Peyer's patch (tissue), 4 donors: ENCODE measurements at regions not wholly inside any gene's neighbourhood (a gene's known extent, or its start where the extent isn't known, plus 50 kb on each side); places are given as distances from the start of the nearest gene placed in this dataset.

Experiments used
- POLR2A ChIP-seq, 2 donors: fragments of 450-650 bp; IDR thresholded peaks; one replicate each; pipeline ENCODE4 v1.5.1; 2017; ENCODE audit warnings: antibody characterized with exemption in 2 of 2, mild to moderate bottlenecking in 2 of 2, moderate library complexity in 2 of 2
- TF ChIP-seq, protein P1 (sequence below), 6 experiments: fragments of 450-650 bp in 4 of 6; fragments of 200-600 bp in 2 of 6; sonication (generic) in 1 of 6; IDR thresholded peaks; one replicate each; pipeline ENCODE4 v1.5.1; 2017 to 2019; ENCODE audit warnings: antibody characterized with exemption in 6 of 6, mild to moderate bottlenecking in 3 of 6, moderate library complexity in 1 of 6

- TF ChIP-seq, protein P1, sequence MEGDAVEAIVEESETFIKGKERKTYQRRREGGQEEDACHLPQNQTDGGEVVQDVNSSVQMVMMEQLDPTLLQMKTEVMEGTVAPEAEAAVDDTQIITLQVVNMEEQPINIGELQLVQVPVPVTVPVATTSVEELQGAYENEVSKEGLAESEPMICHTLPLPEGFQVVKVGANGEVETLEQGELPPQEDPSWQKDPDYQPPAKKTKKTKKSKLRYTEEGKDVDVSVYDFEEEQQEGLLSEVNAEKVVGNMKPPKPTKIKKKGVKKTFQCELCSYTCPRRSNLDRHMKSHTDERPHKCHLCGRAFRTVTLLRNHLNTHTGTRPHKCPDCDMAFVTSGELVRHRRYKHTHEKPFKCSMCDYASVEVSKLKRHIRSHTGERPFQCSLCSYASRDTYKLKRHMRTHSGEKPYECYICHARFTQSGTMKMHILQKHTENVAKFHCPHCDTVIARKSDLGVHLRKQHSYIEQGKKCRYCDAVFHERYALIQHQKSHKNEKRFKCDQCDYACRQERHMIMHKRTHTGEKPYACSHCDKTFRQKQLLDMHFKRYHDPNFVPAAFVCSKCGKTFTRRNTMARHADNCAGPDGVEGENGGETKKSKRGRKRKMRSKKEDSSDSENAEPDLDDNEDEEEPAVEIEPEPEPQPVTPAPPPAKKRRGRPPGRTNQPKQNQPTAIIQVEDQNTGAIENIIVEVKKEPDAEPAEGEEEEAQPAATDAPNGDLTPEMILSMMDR (IDR thresholded peaks at IDR 0.05), result no peak
- TF ChIP-seq POLR2A (IDR thresholded peaks at IDR 0.05), result no peak
Observed at GRCh38 chr5:71864730-71865601, 145.9 kb downstream of the CARTPT start.
